NCI-H748 (cell line): ENCODE measurements at regions not wholly inside any gene's neighbourhood (a gene's known extent, or its start where the extent isn't known, plus 50 kb on each side); places are given as distances from the start of the nearest gene placed in this dataset.
A peak's percentile ranks its signal among the peaks of the same experiment; 100 is the strongest.

Experiments used
- DNase-seq: peaks from one replicate; lab custom pipeline; 2025; ENCODE audit not compliant: unreplicated experiment; lab: John Stamatoyannopoulos, UW

DNA sequence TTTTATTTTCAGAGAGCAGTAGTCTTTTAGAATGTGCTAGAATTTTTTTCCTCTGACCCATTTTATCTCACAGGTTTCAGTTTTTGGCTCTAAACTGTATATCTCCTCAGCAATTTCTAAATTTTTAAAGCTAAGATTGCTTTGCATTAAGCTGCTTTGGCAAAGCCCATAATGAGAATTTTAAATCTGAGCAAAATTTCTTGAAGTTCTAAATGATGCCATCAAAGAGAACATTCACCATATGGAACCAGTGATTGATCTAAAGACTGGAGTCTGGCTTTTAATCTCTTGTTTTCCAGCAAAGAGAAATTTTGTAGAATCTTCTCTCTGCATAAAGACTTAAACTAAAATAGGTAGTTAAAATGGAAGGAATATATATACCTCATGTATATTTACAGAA is 313.6 kb downstream of the TBC1D32 start:
- DNase-seq, result no peak

DNA sequence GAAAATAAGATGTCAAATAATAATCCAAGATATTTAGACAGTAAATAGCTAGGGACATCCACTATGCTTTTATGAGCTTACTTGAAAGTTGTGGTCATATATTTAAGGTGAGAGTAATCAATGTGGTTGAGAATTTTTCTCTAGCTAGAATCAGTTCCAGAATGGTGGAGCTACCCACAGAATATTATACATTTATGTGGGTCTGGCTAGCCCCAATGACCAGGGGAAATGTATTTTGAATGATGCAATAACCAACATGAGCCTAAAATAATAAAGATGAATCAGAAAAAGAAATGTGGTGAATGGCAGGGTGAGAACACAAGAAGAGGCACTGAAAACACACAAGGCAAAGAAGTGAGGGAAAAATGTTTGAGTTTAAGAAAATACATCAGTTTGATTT is 325.7 kb downstream of the TBC1D32 start:
- DNase-seq, result no peak

- DNase-seq, result no peak
Observed at GRCh38 chr6:121006024-121006423, 328.3 kb downstream of the TBC1D32 start.

DNA sequence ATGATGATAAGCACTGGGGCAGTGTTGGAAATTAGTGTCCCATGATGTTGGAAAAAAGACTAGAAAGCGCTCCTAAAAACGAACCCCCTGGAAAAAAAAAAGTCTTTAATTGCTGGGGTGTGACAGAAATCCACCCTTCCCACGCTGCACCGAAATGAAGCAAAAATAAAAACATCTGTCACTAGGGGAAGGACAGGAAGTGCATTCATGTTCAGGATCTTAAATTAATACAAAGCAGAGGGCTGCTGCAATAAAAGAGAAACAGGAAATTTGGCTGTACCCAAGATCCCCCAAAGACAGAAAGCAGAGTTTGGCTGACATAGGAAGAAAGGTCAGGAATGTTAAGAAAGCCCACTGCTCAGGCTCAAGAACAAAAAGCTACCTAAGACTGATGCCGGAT is 333.9 kb downstream of the TBC1D32 start:
- DNase-seq, result peak; percentile 2

GRCh38 chr6:120996340-120996739 is 337.9 kb downstream of the TBC1D32 start:
- DNase-seq, result no peak

DNA sequence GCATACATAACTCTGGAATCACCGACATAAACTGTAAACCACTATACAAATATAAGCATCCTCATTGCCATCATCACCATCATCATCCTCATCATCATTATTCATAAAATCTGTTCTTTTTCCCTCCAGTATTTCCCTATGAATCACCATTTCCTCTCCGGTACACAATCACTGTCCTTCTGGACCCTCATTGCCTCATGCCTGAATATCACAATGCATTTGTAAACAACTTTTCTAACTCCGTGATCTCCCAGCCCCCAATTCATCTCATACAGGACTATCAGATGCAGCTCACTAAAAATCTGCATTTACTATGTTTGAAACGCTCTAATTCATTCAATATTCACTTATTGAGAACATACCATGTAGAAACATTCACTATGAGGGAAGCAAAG is 339.7 kb downstream of the TBC1D32 start:
- DNase-seq, result no peak

- DNase-seq, result no peak
Observed at GRCh38 chr6:120993929-120994572, 340.2 kb downstream of the TBC1D32 start.

GRCh38 chr6:120992257-120992656 is 342.0 kb downstream of the TBC1D32 start:
- no peak for DNase-seq

DNA sequence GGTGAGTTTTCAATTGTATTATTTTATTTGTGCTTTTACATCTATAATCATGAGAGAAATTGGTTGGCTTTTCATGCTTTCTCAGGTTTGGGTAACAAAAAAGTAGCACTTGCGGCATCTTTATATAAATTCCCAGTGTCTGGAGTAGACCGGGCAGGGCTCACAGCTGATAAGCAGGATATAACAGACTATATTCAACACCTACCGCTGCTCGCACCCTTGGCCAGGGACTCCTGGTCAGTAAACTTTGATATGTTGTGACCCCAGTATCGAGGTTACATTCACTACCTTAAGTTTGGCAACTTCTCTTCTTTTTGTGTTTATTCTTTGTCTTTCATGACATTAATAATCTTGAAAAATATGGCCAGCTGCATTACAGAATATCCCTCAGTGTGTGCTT is 343.4 kb downstream of the TBC1D32 start:
- no peak for DNase-seq

GRCh38 chr6:120981835-120982234 is 352.4 kb downstream of the TBC1D32 start:
- no peak for DNase-seq

- DNase-seq, result no peak
Observed at GRCh38 chr6:120966321-120966720, 368.0 kb downstream of the TBC1D32 start.

DNA sequence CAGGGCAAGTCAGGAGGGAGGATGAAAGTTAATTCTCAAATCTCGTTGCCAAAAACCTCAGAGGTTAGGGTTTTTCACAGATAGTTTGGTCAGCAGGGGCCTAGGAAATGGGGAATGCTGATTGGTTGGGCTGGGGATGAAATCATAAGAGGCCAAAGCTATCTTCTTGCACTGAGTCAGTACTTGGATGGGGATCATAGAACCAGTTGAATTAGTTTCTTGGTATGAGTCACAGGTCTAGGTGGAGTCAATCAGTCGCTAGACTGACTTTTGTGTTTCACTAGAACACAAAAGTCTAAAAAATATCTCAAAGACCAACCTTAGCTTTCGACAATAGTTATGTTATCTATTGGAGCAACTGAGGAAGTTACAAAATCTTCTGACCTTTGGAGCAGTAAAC is 368.5 kb downstream of the TBC1D32 start:
- no peak for DNase-seq

DNA sequence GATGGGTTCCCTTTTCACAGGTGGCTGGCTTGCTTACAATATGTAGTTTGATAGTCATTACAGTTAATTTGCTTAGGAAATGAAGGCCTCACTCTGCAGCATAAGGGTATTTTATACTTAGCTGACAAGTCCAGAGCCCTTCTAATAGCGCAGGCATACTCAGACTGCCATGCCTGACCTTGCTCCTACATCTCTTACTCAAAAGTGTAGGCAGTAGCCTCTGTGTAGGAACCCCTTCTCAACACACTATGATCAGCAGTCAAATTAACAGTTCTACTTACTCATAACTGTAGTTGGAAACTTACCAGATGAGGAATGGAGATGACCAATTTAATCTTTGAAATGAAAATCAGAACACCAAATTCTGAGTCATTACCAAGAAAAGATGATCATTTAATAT is 373.5 kb downstream of the TBC1D32 start:
- DNase-seq, result no peak

GRCh38 chr6:120954111-120954510 is 380.2 kb downstream of the TBC1D32 start:
- no peak for DNase-seq

DNA sequence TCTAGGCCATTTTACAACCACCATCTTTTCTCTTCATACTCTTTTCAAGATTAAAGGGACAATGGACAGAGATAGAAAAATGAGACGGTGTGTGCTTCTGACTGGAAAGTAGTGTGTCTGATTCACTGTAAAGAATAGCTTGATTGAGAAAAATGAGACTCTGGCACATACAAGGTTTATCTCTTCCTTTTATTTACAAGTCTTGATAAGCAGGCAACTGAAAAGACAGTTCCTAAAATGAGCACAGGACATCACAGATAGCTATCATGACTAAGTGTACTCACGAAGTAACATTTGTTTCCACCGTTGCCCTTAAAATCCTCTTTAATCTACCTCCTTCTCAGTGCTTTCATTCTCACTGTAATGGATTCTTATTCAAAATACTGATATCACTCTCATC is 383.0 kb downstream of the TBC1D32 start:
- DNase-seq, result no peak

DNA sequence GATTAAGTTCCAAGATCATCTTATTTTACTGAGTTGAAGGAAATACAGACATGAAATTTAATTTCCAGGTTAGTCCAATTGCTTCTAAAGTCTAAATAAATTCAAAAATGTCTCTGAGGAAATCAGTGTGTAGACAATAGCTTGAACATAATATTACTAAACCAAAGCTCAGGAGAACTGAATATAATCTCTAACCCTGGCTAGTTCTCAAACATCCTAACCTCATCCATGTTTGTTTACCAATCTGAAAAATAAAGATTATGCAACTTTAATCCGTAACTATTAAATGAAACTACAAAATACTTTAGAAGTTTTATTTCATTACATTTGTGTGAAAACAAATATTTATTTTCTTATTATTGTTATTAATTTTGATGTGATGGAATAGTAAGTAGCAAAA is 387.2 kb downstream of the TBC1D32 start:
- no peak for DNase-seq

- DNase-seq, result no peak
Observed at GRCh38 chr6:120945905-120946594, 388.2 kb downstream of the TBC1D32 start.

DNA sequence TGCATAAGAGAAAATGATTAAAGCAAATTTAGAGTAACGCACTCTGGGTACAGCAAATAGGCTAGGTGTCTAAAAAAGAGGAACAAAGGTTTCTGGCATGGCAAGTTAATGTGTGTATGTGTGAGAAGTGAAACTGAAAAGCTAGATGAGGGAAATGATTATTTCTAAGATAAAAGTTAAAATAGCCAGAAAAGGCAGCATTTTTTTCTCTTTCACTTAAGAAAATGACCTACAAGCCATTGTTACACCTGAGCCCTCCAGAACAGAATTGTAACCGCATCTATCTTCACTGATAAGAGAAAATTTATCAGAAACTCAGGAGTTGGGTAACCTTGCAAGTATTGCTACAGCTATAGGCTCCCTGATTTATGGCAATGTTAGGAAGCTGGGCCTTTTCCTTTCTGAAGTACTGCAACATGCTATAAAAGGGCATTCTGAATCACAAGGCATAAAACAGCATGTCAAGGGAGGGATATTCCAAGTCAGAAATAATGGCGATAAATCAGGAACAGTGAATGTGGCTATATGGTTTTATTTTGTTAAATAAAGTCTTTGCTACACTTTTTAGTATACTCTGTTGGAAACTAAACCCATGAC is 395.3 kb downstream of the TBC1D32 start:
- no peak for DNase-seq

DNA sequence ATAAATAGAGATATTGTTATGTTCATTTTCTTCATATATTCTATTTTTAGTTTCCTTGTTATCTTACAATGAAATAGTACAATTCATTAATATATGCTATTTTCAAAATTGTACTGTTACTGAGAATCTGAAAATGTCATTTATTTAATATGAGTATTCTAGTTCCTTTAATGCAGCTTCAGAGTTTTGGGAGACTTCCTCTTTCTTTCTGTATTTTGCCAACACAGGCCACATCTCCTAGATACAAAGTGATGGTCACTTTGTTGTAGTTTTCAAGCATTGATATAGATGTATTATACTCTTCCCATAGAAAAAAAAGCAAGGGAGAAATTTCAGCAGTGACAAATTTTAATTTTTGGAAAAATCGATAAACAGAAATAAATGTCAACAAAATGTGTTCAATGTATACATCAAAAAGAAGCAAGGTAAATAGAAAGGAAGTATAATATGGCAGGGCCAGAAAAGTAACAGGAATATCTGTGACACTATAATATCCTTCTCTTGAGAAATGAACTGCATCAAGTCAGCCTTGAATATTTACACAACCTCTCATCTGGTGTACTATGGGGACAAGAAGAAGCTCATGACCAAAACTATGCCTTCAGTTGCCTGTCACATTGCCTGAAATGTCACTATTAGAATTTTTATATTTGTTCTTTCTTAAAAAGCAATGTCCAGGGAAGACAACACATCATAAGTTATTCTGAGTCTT is 396.0 kb downstream of the TBC1D32 start:
- DNase-seq, result no peak

DNA sequence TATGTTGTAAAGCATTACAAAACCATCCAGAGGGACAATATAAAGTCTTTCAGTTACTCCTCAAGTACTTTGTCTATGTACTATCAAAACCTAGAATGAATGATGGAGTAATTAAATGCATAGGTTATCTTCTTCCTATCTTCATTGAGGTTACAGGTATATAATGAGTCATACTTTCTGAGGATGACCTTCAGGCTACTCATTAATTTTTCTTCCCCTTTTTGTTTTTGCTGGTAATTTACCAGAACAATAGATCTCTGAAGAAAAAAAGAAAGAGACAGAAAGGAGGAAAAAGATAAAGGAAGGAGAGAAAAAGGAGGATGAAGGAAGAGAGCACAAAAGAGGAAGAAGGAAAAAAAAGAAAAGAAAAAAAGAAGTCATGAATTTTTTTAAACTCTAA is 398.4 kb downstream of the TBC1D32 start:
- DNase-seq, result no peak

DNA sequence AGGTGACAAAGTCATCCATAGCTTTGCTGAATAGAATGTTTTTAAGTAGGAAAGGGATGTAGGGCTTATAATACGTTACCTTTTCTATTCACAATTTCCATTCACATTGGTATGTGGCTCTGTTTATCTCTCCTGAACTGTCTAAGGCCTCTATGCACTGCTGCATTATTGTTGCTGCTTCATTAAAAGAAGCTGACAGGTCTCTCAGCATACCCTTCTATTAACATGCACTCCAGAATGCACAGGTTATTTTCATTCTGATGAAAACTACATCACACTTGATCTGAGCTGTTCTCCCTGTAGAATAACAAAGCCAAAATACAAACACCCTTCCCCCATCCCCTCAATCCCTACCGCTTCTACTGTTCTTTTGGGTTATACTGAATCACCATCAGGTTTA is 399.3 kb downstream of the TBC1D32 start:
- DNase-seq, result no peak
